Right atrium auricular region (tissue), 2 donors: ENCODE measurements at regions not wholly inside any gene's neighbourhood (a gene's known extent, or its start where the extent isn't known, plus 50 kb on each side); places are given as distances from the start of the nearest gene placed in this dataset.

ENCODE experiments used
- DNase-seq: peaks from one replicate; pipeline ENCODE4 v3.0.0-alpha.2; 2019; ENCODE audit warnings: low spot score
- H3K27ac ChIP-seq, 2 donors: fragments of 200-600 bp; sonication (generic); 1 replicate in 1 of 2; 2 replicates in 1 of 2; pipeline ENCODE4 v1.5.1; 2016 to 2019
- H3K27me3 ChIP-seq, 2 donors: fragments of 200-600 bp; sonication (generic); one replicate each; pipeline versions ENCODE4 v1.5.1 to v1.6.0; 2017 to 2019
- H3K36me3 ChIP-seq: fragments of 200-600 bp; sonication (generic); one replicate; pipeline ENCODE4 v1.5.1; 2016
- H3K4me1 ChIP-seq, 2 donors: fragments of 200-600 bp; sonication (generic); one replicate each; pipeline versions ENCODE4 v1.5.1 to v1.6.0; 2017 to 2019
- H3K4me3 ChIP-seq, 2 donors: fragments of 200-600 bp; sonication (generic); 1 replicate in 1 of 2; 2 replicates in 1 of 2; pipeline ENCODE4 v1.5.1; 2017 to 2019; ENCODE audit warnings: mild to moderate bottlenecking in 1 of 2, moderate library complexity in 1 of 2
- H3K9me3 ChIP-seq, 2 donors: fragments of 200-600 bp; sonication (generic); one replicate each; pipeline ENCODE4 v1.5.1; 2019
- TF ChIP-seq, protein P1 (sequence below), 2 donors: fragments of 200-600 bp; sonication (generic); IDR thresholded peaks; one replicate each; pipeline ENCODE4 v1.5.1; 2019; ENCODE audit warnings: antibody characterized with exemption in 2 of 2

DNA sequence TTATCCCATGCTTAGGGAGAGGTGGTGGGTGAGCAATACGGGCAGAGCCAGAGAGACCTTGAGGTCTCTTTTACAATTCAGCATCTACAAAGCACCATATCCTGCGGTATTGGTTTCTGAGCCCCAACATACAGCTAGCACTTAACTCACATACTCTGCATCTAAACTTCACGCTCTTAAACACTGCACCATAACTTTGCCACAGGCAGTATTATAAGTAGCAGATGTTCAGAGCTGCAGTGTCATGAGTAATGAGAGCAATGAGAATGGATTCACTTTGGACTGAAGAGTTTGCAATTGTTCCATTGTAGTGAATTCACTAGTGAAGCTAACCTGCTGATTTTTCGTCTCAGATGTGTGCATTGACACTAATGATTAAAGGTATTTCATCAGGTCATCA is 93.8 kb downstream of the HS3ST1 start:
- no peak for DNase-seq
- Histone ChIP-seq H3K4me3 (no peak overlapping the region), H3K36me3 (no peaks in the 10 kb centered on the region), H3K9me3 (no peaks in the 10 kb centered on the region), H3K27me3 (no peaks in the 10 kb centered on the region), H3K4me1 (no peaks in the 10 kb centered on the region), H3K27ac (no peak overlapping the region)
- TF ChIP-seq, protein P1, sequence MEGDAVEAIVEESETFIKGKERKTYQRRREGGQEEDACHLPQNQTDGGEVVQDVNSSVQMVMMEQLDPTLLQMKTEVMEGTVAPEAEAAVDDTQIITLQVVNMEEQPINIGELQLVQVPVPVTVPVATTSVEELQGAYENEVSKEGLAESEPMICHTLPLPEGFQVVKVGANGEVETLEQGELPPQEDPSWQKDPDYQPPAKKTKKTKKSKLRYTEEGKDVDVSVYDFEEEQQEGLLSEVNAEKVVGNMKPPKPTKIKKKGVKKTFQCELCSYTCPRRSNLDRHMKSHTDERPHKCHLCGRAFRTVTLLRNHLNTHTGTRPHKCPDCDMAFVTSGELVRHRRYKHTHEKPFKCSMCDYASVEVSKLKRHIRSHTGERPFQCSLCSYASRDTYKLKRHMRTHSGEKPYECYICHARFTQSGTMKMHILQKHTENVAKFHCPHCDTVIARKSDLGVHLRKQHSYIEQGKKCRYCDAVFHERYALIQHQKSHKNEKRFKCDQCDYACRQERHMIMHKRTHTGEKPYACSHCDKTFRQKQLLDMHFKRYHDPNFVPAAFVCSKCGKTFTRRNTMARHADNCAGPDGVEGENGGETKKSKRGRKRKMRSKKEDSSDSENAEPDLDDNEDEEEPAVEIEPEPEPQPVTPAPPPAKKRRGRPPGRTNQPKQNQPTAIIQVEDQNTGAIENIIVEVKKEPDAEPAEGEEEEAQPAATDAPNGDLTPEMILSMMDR (IDR thresholded peaks at IDR 0.05), result no peak

DNA sequence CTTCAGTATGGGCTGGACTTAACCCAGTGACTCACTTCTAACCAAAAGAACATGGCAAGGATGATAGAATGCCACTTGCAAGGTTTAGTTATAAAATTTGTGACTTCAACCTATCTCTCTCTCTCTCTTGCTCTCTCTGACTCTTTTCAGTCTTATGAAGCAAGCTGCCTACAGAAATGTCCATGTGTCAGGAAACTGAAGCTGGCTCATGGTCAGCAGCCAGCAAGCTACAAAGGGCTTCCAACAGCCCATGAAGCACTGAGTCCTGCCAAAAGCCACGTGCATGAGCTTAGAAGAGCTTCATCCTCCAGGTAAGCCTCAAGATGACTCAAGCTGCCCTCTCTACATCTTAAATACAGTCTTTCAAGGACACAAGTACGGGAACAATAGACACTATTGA is 100.3 kb downstream of the HS3ST1 start:
- TF ChIP-seq, protein P1 (IDR thresholded peaks at IDR 0.05), result no peak
- Histone ChIP-seq H3K4me1 (no peaks in the 10 kb centered on the region), H3K27me3 (no peaks in the 10 kb centered on the region), H3K4me3 (no peak overlapping the region), H3K36me3 (no peaks in the 10 kb centered on the region), H3K27ac (no peak overlapping the region), H3K9me3 (no peaks in the 10 kb centered on the region)
- DNase-seq, result no peak

DNA sequence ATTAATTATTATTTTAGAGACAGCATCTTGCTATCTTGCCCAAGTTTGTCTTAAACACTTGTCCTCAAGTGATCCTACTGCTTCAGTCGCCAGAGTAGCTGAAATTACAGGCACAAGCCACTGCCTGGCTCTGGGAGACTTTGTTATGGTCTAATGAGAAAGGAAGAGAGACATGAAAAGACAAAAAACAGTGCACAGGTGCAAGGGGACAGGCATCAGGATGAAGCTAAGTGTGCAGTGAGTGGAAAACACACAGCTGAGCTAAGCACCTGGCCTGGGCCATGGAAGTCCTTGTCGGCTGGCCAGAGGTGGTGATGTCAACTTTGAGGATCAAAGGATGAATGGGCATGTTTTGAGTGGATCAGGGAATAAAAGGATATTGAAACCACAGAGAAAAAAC is 102.7 kb downstream of the HS3ST1 start:
- Histone ChIP-seq H3K27me3 (no peaks in the 10 kb centered on the region), H3K4me1 (no peaks in the 10 kb centered on the region), H3K27ac (no peak overlapping the region), H3K9me3 (peaks cover 0 to 3% of the 10 kb centered on the region in 2 donors), H3K4me3 (no peak overlapping the region), H3K36me3 (no peaks in the 10 kb centered on the region)
- TF ChIP-seq, protein P1 (IDR thresholded peaks at IDR 0.05), result no peak
- no peak for DNase-seq

DNA sequence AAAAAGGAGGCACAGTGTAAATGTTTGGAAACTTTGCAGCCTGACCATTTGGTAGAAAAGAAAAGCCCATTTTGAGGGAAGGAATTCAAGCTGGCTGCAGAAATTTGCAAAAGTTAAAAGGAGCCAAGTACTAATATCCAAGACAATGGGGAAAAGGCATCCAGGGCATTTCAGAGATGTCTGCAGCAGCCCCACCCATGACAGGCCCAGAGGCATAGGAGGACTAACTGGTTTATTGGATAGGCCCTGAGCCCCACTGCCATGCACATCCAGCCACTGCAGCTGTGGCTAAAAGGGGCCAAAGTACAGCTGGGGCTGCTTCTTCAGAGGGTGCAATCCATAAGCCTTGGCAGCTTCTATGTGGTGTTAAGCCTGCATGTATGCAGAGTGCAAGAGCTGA is 104.9 kb downstream of the HS3ST1 start:
- H3K27me3 ChIP-seq, result no peaks in the 10 kb centered on the region
- H3K4me1 ChIP-seq, result no peaks in the 10 kb centered on the region

DNA sequence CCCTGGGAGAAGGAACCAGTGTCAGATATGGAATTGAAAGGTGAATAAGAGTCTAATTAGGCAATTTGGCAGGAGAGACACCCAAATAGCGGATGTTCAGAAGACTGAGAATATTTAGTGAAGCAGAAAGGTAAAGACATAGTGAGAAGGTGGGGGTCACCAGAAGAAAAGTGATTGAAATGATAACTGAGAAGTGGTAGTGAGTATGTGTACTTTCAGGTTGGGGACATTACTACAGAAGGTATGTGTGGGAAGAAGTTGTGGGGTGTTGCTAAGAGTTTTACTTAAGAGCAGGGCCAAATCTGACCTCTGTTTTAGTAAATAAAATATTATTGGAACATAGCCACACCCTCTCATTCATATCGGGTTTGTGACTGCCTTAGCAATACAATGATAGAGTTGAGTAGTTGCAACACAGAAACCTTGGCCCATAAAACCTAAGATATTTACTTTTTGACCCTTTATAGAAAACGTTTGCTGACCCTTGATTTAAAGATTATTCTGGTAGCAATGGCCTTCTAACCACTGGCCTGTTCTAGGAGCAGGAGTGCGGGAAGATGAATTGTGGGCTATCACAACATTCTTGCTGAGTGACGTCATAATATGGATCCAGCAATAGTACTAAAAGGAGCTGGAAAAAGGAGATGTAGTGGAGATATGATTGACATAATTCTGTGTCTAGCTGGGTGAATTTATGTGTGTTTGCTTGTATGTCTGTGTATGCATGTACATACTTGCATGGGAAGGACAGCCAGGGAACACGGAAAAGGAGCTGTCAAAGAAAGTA is 115.3 kb downstream of the HS3ST1 start:
- no peak overlapping the region for H3K4me3 ChIP-seq
- no peak overlapping the region for H3K27ac ChIP-seq
- no peaks in the 10 kb centered on the region for H3K9me3 ChIP-seq
- no peaks in the 10 kb centered on the region for H3K4me1 ChIP-seq
- TF ChIP-seq, protein P1 (IDR thresholded peaks at IDR 0.05), result no peak
- H3K36me3 ChIP-seq, result no peaks in the 10 kb centered on the region
- H3K27me3 ChIP-seq, result no peaks in the 10 kb centered on the region
- DNase-seq, result no peak

More for the DNA sequence above, 104.9 kb downstream of the HS3ST1 start:
- no peak for DNase-seq
- H3K4me3 ChIP-seq, result no peak overlapping the region
- TF ChIP-seq, protein P1 (IDR thresholded peaks at IDR 0.05), result no peak
- no peak overlapping the region for H3K27ac ChIP-seq
- no peaks in the 10 kb centered on the region for H3K36me3 ChIP-seq
- peaks cover 0 to 3% of the 10 kb centered on the region in 2 donors for H3K9me3 ChIP-seq

DNA sequence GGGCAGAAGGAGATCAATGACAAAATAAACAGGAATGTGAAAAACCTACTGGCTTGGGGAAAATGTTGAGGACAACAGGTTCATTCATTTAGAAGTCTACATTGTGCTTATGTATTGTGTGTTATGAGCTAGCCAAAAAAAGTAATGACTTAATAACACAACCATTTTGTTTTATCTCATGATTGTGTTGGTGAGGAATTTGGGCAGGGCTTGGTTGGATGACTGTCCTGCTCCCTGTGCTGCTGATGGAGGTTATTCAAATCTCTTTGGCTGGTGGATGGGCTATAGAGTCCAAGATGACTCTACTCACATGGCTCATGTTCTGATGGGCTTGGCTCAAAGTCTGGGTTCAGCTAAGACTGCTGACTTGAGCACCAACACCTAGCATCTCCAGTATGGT is 116.3 kb downstream of the HS3ST1 start:
- Histone ChIP-seq H3K9me3 (no peaks in the 10 kb centered on the region), H3K4me1 (no peaks in the 10 kb centered on the region), H3K4me3 (no peak overlapping the region), H3K36me3 (no peaks in the 10 kb centered on the region), H3K27ac (no peak overlapping the region), H3K27me3 (no peaks in the 10 kb centered on the region)
- TF ChIP-seq, protein P1 (IDR thresholded peaks at IDR 0.05), result no peak
- no peak for DNase-seq
